Fibroblast of pulmonary artery (primary cell): ENCODE measurements at regions not wholly inside any gene's neighbourhood (a gene's known extent, or its start where the extent isn't known, plus 50 kb on each side); places are given as distances from the start of the nearest gene placed in this dataset.

Experiments
- DNase-seq: peaks from one replicate; pipeline ENCODE4 v3.0.0-alpha.2; 2010; ENCODE audit warnings: low read depth
- H3K4me3 ChIP-seq: replicated peaks from 2 replicates; pipeline ENCODE4 v1.5.1; 2011; ENCODE audit warnings: low read depth, mild to moderate bottlenecking, control low read depth, low read length, moderate library complexity
- CTCF ChIP-seq: IDR thresholded peaks from 2 replicates; pipeline ENCODE4 v1.5.1; 2011; ENCODE audit warnings: mild to moderate bottlenecking, control low read depth, low read length, inconsistent platforms; ENCODE audit errors: missing control alignments

- no peak for DNase-seq
- TF ChIP-seq CTCF, result no peak
- no peak overlapping the region for H3K4me3 ChIP-seq
These were observed 480.2 kb upstream of the KLF4 start for GRCh38 chr9:107969727-107970126.

- H3K4me3 ChIP-seq, result no peak overlapping the region
- no peak for TF ChIP-seq CTCF
- DNase-seq, result no peak
These were observed 479.6 kb upstream of the KLF4 start for GRCh38 chr9:107969141-107969540.

GRCh38 chr9:107963246-107963645 lies 473.7 kb upstream of the KLF4 start:
- no peak for TF ChIP-seq CTCF
- no peak overlapping the region for H3K4me3 ChIP-seq
- DNase-seq, result no peak

GRCh38 chr9:107960916-107961315 lies 471.3 kb upstream of the KLF4 start:
- no peak overlapping the region for H3K4me3 ChIP-seq
- no peak for TF ChIP-seq CTCF
- DNase-seq, result no peak

- no peak overlapping the region for H3K4me3 ChIP-seq
- no peak for DNase-seq
- no peak for TF ChIP-seq CTCF
These were observed 464.7 kb upstream of the KLF4 start for GRCh38 chr9:107954312-107954711.

- TF ChIP-seq CTCF, result no peak
- DNase-seq, result no peak
- no peak overlapping the region for H3K4me3 ChIP-seq
These were observed 464.1 kb upstream of the KLF4 start for GRCh38 chr9:107953556-107954125.

- no peak overlapping the region for H3K4me3 ChIP-seq
- TF ChIP-seq CTCF, result no peak
- DNase-seq, result no peak
These were observed 463.2 kb upstream of the KLF4 start for GRCh38 chr9:107952773-107953172.
